Large intestine (tissue), 3 donors: ENCODE measurements at regions not wholly inside any gene's neighbourhood (a gene's known extent, or its start where the extent isn't known, plus 50 kb on each side); places are given as distances from the start of the nearest gene placed in this dataset.

ENCODE experiments used
- DNase-seq, 2 donors: peaks; one replicate each; pipeline versions ENCODE4 v3.0.0 to v3.0.0-alpha.2; 2013
- H3K27ac ChIP-seq: one replicate; pipeline ENCODE4 v1.5.1; 2013; ENCODE audit warnings: low read length
- H3K27me3 ChIP-seq: 2 replicates; pipeline ENCODE4 v1.6.1; 2013; ENCODE audit warnings: low read length; ENCODE audit not compliant: control insufficient read depth, insufficient read depth
- H3K36me3 ChIP-seq: 2 replicates; pipeline ENCODE4 v1.6.1; 2013; ENCODE audit warnings: low read length; ENCODE audit not compliant: control insufficient read depth, insufficient read depth
- H3K4me1 ChIP-seq: one replicate; pipeline ENCODE4 v1.6.1; 2013; ENCODE audit warnings: low read length; ENCODE audit not compliant: control insufficient read depth, insufficient read depth
- H3K4me3 ChIP-seq: one replicate; pipeline ENCODE4 v1.5.1; 2013; ENCODE audit warnings: low read length
- H3K9me3 ChIP-seq: one replicate; pipeline ENCODE4 v1.6.1; 2013; ENCODE audit warnings: mild to moderate bottlenecking, low read depth, low read length, moderate library complexity; ENCODE audit not compliant: control insufficient read depth
- WGBS: methylation state at CpG from one replicate; pipeline ENCODE4 v1.1.5; 2013; ENCODE audit warnings: low lambda C conversion rate; ENCODE audit not compliant: insufficient coverage; 5-methylcytosine and 5-hydroxymethylcytosine counted together

- Histone ChIP-seq H3K9me3 (peaks cover 10% of the 10 kb centered on the region), H3K4me3 (no peak overlapping the region), H3K4me1 (no peaks in the 10 kb centered on the region), H3K27ac (no peak overlapping the region), H3K27me3 (no peaks in the 10 kb centered on the region), H3K36me3 (no peaks in the 10 kb centered on the region)
- DNase-seq, result no peak
- no CpG with 5 or more reads among the region's 16 CpGs for WGBS
Observed at GRCh38 chr22:47558828-47559700, 796.6 kb downstream of the TBC1D22A start.

GRCh38 chr22:47556473-47556872 is 794.0 kb downstream of the TBC1D22A start:
- DNase-seq, result no peak
- WGBS, result 100% methylated on average over 2 of the region's 8 CpGs
- no peaks in the 10 kb centered on the region for H3K27me3 ChIP-seq
- H3K4me1 ChIP-seq, result no peaks in the 10 kb centered on the region
- no peaks in the 10 kb centered on the region for H3K36me3 ChIP-seq
- peaks cover 4% of the 10 kb centered on the region for H3K9me3 ChIP-seq
- H3K27ac ChIP-seq, result no peak overlapping the region
- no peak overlapping the region for H3K4me3 ChIP-seq

- DNase-seq, result no peak
- Histone ChIP-seq H3K27ac (no peak overlapping the region), H3K4me1 (no peaks in the 10 kb centered on the region), H3K9me3 (peaks cover 6% of the 10 kb centered on the region), H3K4me3 (no peak overlapping the region), H3K27me3 (no peaks in the 10 kb centered on the region), H3K36me3 (no peaks in the 10 kb centered on the region)
- WGBS, result no CpG with 5 or more reads among the region's 7 CpGs
Observed at GRCh38 chr22:47553436-47553835, 791.0 kb downstream of the TBC1D22A start.

GRCh38 chr22:47552541-47553205 is 790.2 kb downstream of the TBC1D22A start:
- Histone ChIP-seq H3K27ac (no peak overlapping the region), H3K27me3 (no peaks in the 10 kb centered on the region), H3K36me3 (no peaks in the 10 kb centered on the region), H3K4me1 (no peaks in the 10 kb centered on the region), H3K4me3 (no peak overlapping the region), H3K9me3 (peaks cover 6% of the 10 kb centered on the region)
- no peak for DNase-seq
- no CpG with 5 or more reads among the region's 16 CpGs for WGBS

GRCh38 chr22:47552024-47552423 is 789.6 kb downstream of the TBC1D22A start:
- no peaks in the 10 kb centered on the region for H3K27me3 ChIP-seq
- no peaks in the 10 kb centered on the region for H3K36me3 ChIP-seq
- no peak overlapping the region for H3K27ac ChIP-seq
- no peak for DNase-seq
- H3K4me3 ChIP-seq, result no peak overlapping the region
- peaks cover 3% of the 10 kb centered on the region for H3K9me3 ChIP-seq
- WGBS, result no CpG with 5 or more reads among the region's 3 CpGs
- H3K4me1 ChIP-seq, result no peaks in the 10 kb centered on the region

- no CpG with 5 or more reads among the region's 7 CpGs for WGBS
- Histone ChIP-seq H3K27me3 (no peaks in the 10 kb centered on the region), H3K4me3 (no peak overlapping the region), H3K36me3 (no peaks in the 10 kb centered on the region), H3K27ac (no peak overlapping the region), H3K4me1 (no peaks in the 10 kb centered on the region), H3K9me3 (peaks cover 3% of the 10 kb centered on the region)
- no peak for DNase-seq
Observed at GRCh38 chr22:47551431-47551775, 789.0 kb downstream of the TBC1D22A start.

- Histone ChIP-seq H3K27me3 (no peaks in the 10 kb centered on the region), H3K4me3 (no peak overlapping the region), H3K9me3 (peaks cover 3% of the 10 kb centered on the region), H3K27ac (no peak overlapping the region), H3K36me3 (no peaks in the 10 kb centered on the region), H3K4me1 (no peaks in the 10 kb centered on the region)
- WGBS, result no CpG with 5 or more reads among the region's 23 CpGs
- DNase-seq, result no peak
Observed at GRCh38 chr22:47550524-47551430, 788.3 kb downstream of the TBC1D22A start.

GRCh38 chr22:47549741-47550340 is 787.4 kb downstream of the TBC1D22A start:
- WGBS, result no CpG with 5 or more reads among the region's 17 CpGs
- DNase-seq, result no peak

GRCh38 chr22:47548953-47549740 is 786.7 kb downstream of the TBC1D22A start:
- H3K36me3 ChIP-seq, result no peaks in the 10 kb centered on the region
- no peak overlapping the region for H3K4me3 ChIP-seq
- no CpG with 5 or more reads among the region's 12 CpGs for whole genome bisulfite sequencing
- no peaks in the 10 kb centered on the region for H3K27me3 ChIP-seq
- H3K4me1 ChIP-seq, result no peaks in the 10 kb centered on the region
- H3K27ac ChIP-seq, result no peak overlapping the region
- H3K9me3 ChIP-seq, result peaks cover 3% of the 10 kb centered on the region
- DNase-seq, result no peak

More at GRCh38 chr22:47549741-47550340, 787.4 kb downstream of the TBC1D22A start:
- Histone ChIP-seq H3K9me3 (peaks cover 3% of the 10 kb centered on the region), H3K4me1 (no peaks in the 10 kb centered on the region), H3K27ac (no peak overlapping the region), H3K36me3 (no peaks in the 10 kb centered on the region), H3K27me3 (no peaks in the 10 kb centered on the region), H3K4me3 (no peak overlapping the region)
